Stimulated activated CD4-positive, alpha-beta T cell treated with anti-CD3 and anti-CD28 coated beads, Interleukin-1b, Interleukin-23, amount 100 ng/mL, for 1 hour (primary cell): ENCODE measurements at regions not wholly inside any gene's neighbourhood (a gene's known extent, or its start where the extent isn't known, plus 50 kb on each side); places are given as distances from the start of the nearest gene placed in this dataset.
"Not testable (repeated sequence)": the region's sequence is repeated elsewhere in the genome, so short reads cannot be mapped to it uniquely, and the experiment has no call there.

Experiments
- DNase-seq, 2 donors: peaks; one replicate each; pipeline ENCODE4 v3.0.0-alpha.2; 2020; ENCODE audit warnings: low read depth in 2 of 2

- DNase-seq, result no peak
These were observed 475.0 kb upstream of the CBLB start for GRCh38 chr3:106343811-106344210.

GRCh38 chr3:106345353-106346027 lies 476.7 kb upstream of the CBLB start:
- no peak for DNase-seq

GRCh38 chr3:106347350-106347749 lies 478.5 kb upstream of the CBLB start:
- DNase-seq, result no peak

GRCh38 chr3:106348139-106348690 lies 479.4 kb upstream of the CBLB start:
- no peak for DNase-seq

- DNase-seq, result no peak
These were observed 480.5 kb upstream of the CBLB start for GRCh38 chr3:106349191-106349881.

GRCh38 chr3:106355873-106356272 lies 487.1 kb upstream of the CBLB start:
- DNase-seq, result no peak

GRCh38 chr3:106359692-106360091 lies 490.9 kb upstream of the CBLB start:
- DNase-seq, result no peak

- not testable (repeated sequence) for DNase-seq
These were observed 492.1 kb upstream of the CBLB start for GRCh38 chr3:106360901-106361300.

GRCh38 chr3:106364477-106364876 lies 495.7 kb upstream of the CBLB start:
- DNase-seq, result no peak

GRCh38 chr3:106365061-106365691 lies 496.4 kb upstream of the CBLB start:
- no peak for DNase-seq

- no peak for DNase-seq
These were observed 497.5 kb upstream of the CBLB start for GRCh38 chr3:106366352-106366751.

GRCh38 chr3:106367496-106367895 lies 498.7 kb upstream of the CBLB start:
- DNase-seq, result no peak

- DNase-seq, result no peak
These were observed 502.6 kb upstream of the CBLB start for GRCh38 chr3:106371221-106371970.

GRCh38 chr3:106371971-106372805 lies 503.4 kb upstream of the CBLB start:
- no peak for DNase-seq

- DNase-seq, result no peak
These were observed 504.0 kb upstream of the CBLB start for GRCh38 chr3:106372806-106373190.

GRCh38 chr3:106376016-106376570 lies 507.3 kb upstream of the CBLB start:
- DNase-seq, result no peak

- DNase-seq, result no peak
These were observed 510.5 kb upstream of the CBLB start for GRCh38 chr3:106379251-106379750.

- no peak for DNase-seq
These were observed 511.4 kb upstream of the CBLB start for GRCh38 chr3:106380232-106380631.

GRCh38 chr3:106381286-106381938 lies 512.6 kb upstream of the CBLB start:
- DNase-seq, result no peak

- DNase-seq, result no peak
These were observed 513.1 kb upstream of the CBLB start for GRCh38 chr3:106381939-106382335.
